T-helper 1 cell (primary cell): ENCODE measurements at regions not wholly inside any gene's neighbourhood (a gene's known extent, or its start where the extent isn't known, plus 50 kb on each side); places are given as distances from the start of the nearest gene placed in this dataset.
"Not testable (repeated sequence)": the region's sequence is repeated elsewhere in the genome, so short reads cannot be mapped to it uniquely, and the experiment has no call there.

Experiments used
- DNase-seq, 5 donors: peaks; one replicate each; pipeline ENCODE4 v3.0.0-alpha.2; 2012 to 2020

DNA sequence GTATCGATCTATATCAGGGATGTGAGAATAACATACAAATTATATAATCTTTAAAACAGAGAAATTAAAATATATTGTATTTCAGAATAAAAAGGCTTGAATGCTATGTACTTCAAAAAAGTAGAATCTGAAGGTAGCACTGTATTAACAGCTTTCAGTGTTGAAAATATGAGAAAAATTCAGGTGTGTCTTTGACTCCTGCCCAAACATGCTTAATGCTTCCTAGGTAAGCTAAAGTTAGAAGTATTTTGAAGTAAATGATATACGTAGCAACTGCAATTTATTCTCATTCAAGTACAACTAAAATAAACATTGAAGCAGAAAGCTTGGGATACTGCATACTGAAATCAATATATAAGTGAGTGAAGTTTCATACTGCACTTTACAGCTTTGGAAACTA is 1082.0 kb upstream of the ACVR2A start:
- DNase-seq: no peak

DNA sequence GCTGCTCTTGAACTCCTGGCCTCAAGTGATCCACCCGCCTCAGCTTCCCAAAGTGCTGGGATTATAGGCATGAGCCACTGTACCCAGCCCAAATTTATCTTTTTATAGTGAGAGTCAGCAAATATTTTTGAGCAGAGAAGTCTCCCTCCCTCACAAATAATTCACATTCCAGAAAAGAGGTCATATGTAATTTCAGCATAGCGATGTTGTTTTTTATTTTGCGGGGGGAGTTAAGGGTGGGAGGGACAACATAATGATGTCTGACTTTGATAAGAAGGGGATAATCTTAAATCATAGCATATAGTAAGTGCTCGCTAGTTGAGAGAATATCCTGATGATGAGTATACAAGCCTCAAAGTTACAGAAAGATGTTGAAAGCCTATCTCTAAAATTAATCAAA is 1090.2 kb upstream of the ACVR2A start:
- no peak for DNase-seq

DNA sequence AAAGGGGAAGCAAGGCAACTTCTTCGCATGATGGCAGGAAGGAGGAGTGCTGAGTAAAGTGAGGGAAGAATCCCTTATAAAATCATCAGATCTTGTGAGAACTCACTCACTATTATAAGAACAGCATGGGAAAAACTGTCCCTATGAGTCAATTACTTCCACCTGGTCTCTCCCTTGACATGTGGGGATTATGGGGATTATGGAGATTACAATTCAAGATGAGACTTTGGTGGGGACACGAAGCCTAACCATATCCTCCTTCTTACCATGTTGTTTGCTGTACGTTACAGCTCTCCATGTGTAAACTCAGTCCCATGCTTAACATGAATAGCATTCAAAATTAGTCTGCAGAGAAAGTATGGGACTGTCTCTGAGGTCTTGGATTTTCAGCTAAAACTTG is 1096.8 kb upstream of the ACVR2A start:
- DNase-seq: no peak

DNA sequence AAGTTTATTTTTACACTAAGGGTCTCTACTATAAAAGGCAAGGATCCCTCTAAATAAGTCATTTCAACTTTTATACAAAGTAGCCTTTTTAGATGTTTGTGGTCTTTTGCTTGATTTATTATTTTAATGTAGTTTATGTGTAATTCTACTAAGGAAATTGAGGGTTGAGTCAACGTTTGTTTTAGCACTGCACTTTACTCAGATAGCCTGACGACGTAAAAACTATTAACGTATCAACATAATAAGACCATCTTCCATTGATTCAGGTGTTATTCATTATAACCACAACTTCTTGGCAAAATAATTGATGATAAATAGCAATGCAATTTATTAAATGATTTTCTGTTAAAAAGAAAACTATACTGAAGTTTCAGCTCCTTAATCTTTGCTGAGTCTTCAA is 1103.6 kb upstream of the ACVR2A start:
- DNase-seq: no peak

DNA sequence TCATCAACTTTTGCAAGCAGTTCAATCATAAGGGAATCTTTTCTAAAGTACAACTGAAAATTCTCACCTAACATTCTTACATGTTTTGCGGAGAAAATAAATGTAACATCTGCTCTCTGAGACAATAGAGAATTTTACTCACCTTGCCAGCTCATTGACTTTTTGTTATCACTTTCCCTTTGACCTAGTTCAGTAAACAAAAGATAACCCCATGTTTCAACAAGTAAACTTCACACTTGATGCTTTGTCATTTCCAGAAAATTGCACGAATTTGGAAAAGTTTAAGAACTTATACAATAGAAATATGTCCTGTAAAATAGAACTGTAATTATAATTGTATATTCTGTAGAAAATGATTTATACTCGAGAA is 1110.0 kb upstream of the ACVR2A start:
- no peak for DNase-seq

DNA sequence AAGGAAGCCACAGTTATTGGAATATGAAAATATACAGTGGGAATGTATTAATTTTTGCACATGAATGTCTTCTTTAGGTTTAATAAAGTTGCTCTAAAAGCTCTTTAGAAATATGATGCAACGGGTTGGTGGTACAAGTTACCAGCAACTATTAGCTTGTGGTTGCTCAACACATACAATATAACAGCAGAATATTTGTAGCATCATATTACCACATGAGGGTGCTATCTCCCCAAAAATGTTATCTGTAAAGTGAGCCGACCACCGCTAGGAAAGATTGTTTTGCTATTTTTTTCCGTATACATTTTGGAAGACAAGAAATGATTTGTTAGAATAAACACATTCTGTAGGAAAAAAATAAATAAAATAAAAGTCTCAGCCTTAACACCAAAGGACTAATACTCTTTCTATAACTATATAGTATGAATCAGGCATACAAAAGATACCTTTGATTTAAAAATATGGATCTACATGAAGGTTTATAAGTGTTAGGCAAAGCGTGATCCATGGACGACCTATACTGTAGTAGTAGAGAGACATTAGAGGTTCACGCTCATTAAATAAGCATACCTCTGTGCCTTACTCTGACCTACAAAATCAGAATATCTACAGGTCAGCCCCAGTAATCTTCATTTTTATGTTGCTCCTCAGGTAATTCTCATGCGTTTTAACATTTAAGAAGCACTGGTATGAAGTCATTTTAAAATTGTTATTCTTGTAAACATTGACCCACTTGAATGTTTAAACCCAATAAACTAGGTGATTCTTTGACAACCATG is 1110.6 kb upstream of the ACVR2A start:
- DNase-seq: no peak

DNA sequence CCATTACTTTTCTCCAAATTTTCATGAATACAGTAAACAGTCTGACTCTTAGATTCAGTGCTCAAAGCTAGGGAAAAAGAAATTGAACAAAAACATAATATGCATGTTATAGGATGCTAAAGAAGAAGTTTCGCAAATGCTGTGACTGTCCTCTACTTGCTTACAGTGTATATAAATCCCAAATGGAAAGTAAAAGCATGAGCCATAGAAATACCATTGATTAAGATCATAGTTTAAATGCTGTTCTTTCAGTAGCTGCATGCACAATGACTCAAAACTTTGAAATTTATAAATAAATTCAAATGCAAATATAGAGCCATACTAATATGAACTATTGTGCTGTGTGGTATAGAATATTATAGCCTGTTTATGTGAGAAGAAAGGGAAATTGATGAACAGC is 1113.9 kb upstream of the ACVR2A start:
- DNase-seq: no peak

DNA sequence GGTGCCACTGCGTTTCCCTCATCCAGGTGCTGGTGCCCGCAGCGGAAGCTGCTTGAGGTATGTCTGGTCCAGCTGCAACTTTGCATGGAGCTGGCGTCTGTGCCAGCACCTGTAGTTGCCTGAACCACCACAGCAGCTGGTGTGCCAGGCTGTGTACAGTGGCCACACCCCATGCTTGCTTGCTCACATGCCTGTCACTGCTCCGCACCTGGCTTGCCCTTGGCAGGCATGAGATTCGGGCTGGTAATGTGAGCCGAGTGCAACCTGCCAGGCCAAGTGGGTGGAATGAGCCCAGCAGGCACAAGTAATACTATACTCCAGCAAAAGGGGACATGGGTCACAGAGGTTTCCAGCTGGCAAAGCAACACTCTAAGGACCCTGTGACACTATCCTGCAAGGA is 1123.3 kb upstream of the ACVR2A start:
- DNase-seq: no peak

DNA sequence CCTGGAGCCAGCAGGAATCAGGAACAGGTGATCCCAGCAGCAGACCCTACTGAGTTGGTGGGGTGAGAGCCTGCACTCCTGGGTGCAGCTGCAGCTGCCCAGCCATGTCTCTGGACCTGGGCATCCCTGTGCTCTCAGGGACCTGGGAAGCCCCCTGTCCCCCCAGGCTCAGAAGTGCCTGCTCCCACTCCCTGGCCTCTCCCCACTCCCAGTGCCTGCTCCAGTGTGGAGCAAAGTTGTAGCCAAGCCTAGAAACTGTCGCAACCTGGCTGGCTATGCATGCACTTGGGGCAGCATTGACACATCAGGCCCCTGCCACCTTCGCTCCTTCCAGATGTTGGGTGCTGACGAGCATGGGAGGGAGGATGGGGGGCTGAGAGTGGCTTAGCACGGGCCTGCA is 1124.7 kb upstream of the ACVR2A start:
- DNase-seq: no peak

DNA sequence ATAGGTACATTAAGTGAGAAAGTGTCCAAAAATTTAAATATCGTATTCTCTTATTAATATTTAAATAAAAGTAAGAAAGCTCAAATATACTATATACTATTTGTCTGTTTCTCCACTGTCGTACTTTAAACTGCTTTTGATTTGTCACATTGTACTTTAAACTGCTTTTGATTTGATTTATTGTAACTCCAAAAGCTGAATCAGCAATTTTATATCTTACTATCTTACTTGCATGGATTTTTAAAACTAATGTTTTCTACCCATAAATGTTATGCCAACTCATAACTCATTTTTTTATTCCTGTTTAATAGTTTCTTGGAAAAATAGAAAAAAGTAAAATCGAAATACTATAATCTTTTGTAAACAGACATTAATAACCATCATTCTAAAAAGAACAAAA is 1128.2 kb upstream of the ACVR2A start:
- DNase-seq: no peak

DNA sequence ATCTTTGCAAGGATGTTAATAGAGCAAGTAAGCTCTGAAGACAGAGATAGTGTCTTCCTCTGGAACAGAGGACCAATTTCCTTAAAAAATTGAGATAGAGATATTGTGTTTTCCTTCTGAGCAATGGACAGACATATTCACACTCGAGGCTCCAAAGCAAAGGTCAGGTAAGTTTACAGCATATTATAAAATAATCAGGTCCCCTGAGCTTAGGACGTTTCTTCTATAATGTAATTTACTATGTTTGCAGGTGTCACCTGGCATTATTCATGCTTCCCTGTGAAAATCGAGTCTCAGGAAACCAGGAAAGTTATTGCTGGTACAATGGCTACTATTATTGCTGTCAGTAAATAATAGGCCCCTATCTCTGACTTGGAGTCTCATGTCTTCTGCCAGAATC is 1135.8 kb upstream of the ACVR2A start:
- DNase-seq: no peak

DNA sequence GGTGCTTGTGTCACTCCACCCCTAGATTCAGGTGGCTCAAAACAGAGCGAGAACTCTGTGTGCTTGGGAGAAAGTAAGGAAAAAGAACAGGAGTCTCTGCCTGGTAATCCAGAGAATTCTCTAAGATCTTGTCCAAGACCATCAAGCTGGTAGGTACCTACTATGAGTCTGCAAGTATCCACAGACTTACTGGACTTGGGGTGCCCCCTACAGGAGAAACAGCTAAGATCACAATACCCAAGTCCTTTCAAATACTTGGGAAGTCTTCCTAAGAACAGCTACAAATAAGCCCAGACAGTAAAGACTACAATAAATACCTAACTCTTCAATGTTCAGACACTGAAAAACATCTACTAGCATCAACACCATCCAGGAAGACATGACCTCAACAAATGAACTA is 1143.6 kb upstream of the ACVR2A start:
- DNase-seq: no peak

DNA sequence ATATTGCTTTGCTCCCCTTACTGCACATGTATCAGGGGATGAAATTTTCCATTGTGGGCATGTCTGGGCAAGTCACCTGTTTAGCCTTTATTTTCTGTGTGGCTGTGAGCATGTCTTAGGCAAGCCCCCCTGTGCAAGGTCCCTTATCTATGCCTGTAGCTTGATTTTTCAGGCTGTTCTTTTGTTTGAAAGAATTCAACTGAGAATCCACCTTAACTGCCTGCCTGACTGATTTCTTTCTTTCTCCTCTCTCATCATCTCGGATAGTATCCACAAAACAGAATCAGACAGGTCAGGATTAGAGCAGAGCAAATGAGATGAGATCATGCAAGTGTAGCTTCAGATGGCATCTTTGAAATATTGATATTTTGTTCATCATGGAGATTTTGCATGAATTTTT is 1147.5 kb upstream of the ACVR2A start:
- DNase-seq: no peak

DNA sequence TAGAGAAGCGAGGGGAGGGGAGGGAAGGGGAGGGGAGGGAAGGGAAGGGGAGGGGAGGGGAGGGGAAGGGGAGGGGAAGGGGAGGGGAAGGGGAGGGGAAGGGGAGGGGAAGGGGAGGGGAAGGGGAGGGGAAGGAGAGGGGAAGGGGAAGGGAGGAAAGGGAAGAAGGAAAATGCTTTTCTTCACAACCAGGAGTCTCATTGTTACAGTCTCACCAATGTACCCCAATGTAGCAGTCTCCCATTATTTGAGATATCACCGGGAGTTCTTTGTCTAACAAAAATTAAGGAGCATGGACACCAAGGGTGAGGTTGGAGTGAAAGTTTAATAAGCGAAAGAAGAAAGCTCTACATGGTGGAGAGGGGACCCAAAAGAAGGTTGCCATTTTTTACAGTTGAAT is 1148.0 kb upstream of the ACVR2A start:
- DNase-seq: not testable (repeated sequence)

DNA sequence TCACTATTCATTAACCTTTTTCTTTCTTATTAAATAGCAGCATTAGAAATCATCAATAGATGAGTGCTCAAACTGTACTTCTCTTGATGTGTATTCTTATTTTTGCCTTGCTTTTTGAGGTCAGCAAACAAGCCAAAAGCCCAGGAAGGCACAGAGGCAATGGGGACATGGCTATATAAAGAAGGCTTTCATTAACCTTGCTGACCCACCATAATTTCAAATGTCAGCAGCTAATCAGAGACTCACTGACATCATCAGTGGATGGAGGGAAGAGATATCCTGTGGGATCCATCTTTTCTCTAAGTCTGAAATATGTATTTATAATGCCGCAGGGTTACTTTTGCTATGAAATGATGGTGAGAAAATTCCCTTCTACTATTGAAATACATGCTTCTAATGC is 1162.8 kb upstream of the ACVR2A start:
- no peak for DNase-seq

DNA sequence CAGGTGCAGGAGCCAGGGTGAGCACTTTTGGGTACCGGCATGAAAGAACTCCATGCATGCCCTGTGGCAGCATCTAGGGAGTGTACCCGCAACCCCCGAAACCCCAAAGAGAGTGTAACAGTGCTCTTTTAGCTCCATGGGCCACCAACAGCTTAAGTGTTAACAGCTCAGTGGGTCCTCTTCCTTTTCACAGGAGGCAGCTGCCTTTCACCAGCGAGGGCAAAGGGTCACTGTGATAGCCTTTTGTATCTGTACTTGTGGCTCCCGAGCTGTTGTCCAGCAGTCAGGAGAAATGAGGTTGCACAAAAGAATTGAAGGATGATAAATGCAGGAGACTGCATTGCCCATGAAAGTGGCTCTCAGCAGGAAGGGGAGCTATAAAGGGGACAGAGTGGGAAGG is 1166.3 kb upstream of the ACVR2A start:
- DNase-seq: no peak

DNA sequence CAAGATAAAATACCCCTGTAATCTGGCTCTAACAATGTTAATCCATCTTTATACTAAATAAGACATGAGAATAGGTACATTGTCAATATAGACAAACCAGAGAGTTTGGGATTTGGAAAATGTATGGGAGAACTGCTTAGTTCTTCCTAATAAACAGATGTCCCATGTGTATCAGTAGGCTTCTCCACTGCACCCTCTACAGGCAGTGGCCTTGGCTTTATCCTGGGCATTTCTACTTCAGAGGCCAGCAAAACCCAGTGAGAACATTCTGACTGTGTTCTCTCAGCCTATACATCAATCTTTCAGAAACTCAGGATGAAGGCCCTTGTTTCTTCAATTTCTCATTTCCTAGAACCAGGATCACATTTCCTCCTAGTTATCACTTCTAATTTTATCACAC is 1167.5 kb upstream of the ACVR2A start:
- DNase-seq: no peak

DNA sequence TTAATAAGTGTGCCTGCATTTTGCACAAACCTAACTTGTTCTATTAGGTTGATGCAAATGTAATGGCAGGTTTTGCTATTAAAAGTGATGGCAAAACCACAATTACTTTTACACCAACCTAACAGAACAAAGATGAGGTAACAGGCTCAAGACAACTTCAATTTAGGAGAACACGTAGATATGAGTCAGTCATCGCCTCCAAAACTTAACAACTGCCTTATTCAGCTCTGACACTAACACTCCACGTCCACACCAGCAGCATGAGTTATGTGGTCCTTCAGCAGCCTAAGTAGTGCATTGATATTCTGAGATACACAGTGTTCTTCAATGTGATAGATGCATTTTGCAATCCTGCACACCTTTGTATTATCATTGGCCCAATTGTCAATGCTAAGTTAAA is 1175.1 kb upstream of the ACVR2A start:
- no peak for DNase-seq

DNA sequence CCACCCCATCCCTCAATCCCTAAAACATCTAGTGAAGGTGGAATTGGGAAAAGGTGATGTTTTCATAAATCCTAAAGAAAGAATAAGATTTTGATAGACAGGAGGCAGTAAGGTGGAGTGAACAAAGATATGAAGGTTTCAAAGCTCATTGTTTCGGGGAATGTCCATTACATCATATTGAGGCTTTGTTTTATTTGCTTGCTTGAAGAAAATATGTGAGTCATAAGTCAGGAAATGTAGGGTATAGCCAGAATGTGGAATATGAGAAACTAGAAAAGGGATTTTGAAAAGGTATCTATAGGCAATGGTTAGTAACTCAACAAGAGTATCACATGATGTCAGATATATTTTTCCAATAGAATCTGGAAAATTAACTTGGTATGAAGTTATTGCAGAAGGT is 1178.5 kb upstream of the ACVR2A start:
- DNase-seq: no peak

DNA sequence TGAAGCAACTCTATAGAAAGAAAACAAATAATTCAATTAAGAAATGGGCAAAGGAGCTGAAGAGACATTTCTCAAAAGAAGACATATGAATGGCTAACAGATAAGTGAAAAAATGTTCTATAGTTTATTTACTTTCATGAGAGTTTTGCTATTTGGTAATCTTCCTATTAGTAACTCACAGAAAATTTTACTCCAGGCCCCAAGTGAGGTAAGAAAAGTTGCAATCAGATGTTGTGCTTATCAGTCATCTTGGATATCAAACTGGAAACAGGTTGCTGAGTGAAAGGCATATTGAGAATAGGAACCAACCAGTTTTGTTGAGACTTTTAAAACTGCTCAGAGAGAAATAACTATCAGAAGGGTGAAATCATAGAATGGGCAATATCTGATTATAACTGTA is 1179.0 kb upstream of the ACVR2A start:
- DNase-seq: no peak

DNA sequence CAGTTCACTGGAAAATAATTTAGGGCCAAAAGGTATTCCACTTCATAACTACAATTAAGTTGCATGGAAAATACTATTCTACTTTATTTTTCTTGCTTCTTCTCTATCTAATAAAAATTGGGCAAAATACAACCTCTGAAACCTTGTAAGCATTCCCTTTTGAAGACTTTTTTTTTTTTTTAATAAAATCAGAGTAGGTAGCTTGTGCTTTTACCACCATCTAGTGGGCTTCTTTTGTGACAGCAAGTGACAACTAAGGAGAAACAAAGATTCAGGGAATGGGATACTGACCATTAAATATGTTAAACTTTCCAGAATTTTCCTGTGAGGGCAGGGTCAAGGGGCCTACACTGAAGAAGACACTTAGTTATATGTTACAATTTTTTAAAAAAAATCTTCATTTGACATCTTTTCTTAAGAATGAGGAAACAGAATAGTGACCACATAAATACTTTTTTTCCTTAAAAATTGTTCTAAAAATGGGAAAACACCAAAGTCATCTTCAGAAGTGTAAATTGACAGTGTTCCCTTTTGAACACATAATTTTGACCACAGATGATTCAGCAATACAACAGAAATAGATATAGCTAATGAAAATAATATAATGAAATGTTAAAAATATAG is 1183.2 kb upstream of the ACVR2A start:
- DNase-seq: no peak

DNA sequence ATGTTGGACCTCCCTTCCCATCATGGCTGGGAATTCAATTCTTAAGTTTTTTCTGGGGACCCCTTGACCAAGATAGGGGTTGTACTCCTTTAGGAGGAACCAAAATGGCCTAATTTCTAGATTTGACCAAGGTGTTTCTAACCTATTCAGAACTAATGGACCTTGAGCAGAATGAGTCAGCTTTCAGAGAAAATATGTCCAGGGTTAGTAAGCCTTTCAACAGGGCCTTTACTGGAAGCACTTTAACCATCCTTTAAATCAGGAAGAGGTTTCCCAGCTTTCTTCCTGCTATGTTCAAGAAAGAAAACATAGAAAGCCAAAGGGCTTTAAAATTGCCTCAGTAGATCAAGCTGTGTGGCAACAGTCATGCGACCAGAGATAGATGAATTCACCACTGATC is 1184.9 kb upstream of the ACVR2A start:
- no peak for DNase-seq

DNA sequence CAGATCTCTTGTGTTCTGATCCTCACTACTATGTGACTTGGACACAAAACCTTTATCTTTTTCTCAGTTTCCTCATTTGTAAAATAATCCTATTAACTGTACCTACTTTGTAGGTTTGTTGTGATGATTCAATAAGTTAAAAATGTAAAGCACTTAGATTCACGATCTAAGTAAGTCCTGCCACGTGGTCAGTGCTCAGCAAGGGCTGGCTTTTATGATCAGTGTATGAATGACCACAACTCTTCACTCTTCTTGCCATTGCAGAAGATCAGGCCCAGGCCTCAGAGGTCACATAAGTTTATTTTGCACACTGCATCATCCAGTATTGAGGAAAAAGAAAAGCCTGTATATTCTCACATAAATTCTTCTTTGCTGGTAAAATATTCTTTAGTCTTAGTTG is 1192.5 kb upstream of the ACVR2A start:
- DNase-seq: no peak

DNA sequence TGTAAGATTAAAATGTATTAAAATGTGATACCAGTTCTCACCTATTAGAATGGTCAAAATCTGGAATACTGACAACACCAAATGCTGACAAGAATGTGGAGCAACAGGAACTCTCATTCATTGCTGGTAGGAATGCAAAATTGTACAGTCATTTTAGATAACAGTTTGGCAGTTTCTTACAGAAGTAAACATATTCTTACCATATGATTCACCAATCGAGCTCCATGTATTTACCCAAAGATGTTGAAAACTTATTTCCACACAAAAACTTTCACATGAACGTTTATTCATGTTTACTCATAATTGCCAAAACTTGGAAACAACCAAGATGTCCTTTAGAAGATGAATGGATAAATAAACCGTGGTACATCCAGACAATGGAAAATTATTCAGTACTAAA is 1193.5 kb upstream of the ACVR2A start:
- no peak for DNase-seq

DNA sequence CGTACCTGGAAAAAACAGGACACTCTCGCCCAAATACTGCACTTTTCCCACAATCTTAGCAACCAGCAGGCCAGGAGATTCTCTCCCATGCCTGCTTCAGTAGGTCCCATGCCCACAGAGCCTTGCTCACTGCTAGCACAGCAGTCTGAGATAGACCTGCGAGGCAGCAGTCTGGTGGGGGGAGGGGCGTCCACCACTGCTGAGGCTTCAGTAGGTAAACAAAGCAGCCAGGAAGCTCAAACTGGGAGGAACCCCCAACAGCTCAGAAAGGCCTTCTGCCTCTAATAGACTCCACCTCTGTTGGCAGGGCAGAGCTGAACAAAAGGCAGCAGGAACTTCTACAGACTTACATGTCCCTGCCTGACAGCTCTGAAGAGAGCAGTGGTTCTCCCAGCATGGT is 1202.8 kb upstream of the ACVR2A start:
- no peak for DNase-seq
